Loucy (cell line): ENCODE measurements at regions not wholly inside any gene's neighbourhood (a gene's known extent, or its start where the extent isn't known, plus 50 kb on each side); places are given as distances from the start of the nearest gene placed in this dataset.

Experiments used
- CTCF ChIP-seq: fragments of 200-600 bp; sonication (generic); conservative IDR thresholded peaks from 2 replicates; pipeline ENCODE4 v1.5.1; 2014; ENCODE audit warnings: mild to moderate bottlenecking, antibody characterized with exemption, low read length
- EZH2phosphoT487 ChIP-seq: fragments of 200-600 bp; IDR thresholded peaks from 2 replicates; pipeline ENCODE4 v1.6.1; 2018; ENCODE audit warnings: antibody characterized with exemption, mild to moderate bottlenecking, moderate library complexity, borderline replicate concordance

GRCh38 chr3:189404024-189404423, 227.2 kb upstream of the TP63 start:
- TF ChIP-seq CTCF (no peak), EZH2phosphoT487 (no peak)
